Heart left ventricle (tissue), 13 donors: ENCODE measurements at regions not wholly inside any gene's neighbourhood (a gene's known extent, or its start where the extent isn't known, plus 50 kb on each side); places are given as distances from the start of the nearest gene placed in this dataset.

Source experiments
- CTCF ChIP-seq, 12 donors: fragments of 200-600 bp; sonication (generic) in 4 of 12; IDR thresholded peaks; one replicate each; pipeline versions ENCODE4 v1.5.0 to v1.8.0; 2018 to 2022; ENCODE audit warnings: antibody characterized with exemption in 12 of 12, mild to moderate bottlenecking in 5 of 12
- POLR2A ChIP-seq, 2 donors: fragments of 450-650 bp; IDR thresholded peaks; one replicate each; pipeline ENCODE4 v1.6.1; 2017; ENCODE audit warnings: antibody characterized with exemption in 2 of 2, mild to moderate bottlenecking in 2 of 2, moderate library complexity in 2 of 2
- donor health status: ischemic (EF 13 %, LVEDD 7.1; RV severe dilation, severe dysfunction).
- donor health status: DM: no; HTN: yes; CAD: no.
- donor health status: DM: no; HTN: no; CAD: no.
- donor health status: ischemic (EF 25% LVEDD 6.9; RV normal size, moderate dysfunction).
- donor health status: ischemic (EF 25% LVEDD 5.7; RV mildly dilated, moderate dysfunction).
- donor health status: ischemic (EF 35%, LVEDD 5.7; RV mildly dilated, moderate dysfunction).
- donor health status: nonischemic (EF 11% LVEDD 7.7; RV severe dilation, severe dysfunction).
- donor health status: DM: yes; HTN: yes; CAD: no.
- donor health status: PGD.
- donor health status: ischemic (EF 29% LVEDD 5.4; RV normal size, mild dysfunction).
- donor health status: nonischemic (EF 23%, LVEDD 6.1; RV moderate dilation, normal function).

GRCh38 chr20:56927127-56927526 lies 298.0 kb downstream of the TFAP2C start:
- TF ChIP-seq CTCF (IDR thresholded peaks at IDR 0.05) = no peak
- no peak for TF ChIP-seq POLR2A (IDR thresholded peaks at IDR 0.05)
